Caco-2 (cell line): ENCODE measurements at regions not wholly inside any gene's neighbourhood (a gene's known extent, or its start where the extent isn't known, plus 50 kb on each side); places are given as distances from the start of the nearest gene placed in this dataset.

Source experiments
- BruUV-seq: library from RNA; stranded (reverse); fragments of 400-500 nt; replicated peaks from 2 replicates; lab custom pipeline; 2021; lab: Mats Ljungman, UMichigan
- CTCF ChIA-PET: fragments of 300-600 bp; sonication (Branson Sonifier 250); formaldehyde crosslinking; loops from one replicate; lab custom pipeline; 2022; ENCODE audit warnings: antibody characterized with exemption; lab: Charles Lee
- POLR2A ChIA-PET: fragments of 300-600 bp; sonication (Branson Sonifier 250); formaldehyde crosslinking; loops from one replicate; lab custom pipeline; 2022; ENCODE audit warnings: antibody characterized with exemption; lab: Charles Lee
- DNase-seq, 2 experiments: peaks; one replicate each; pipeline versions ENCODE4 v3.0.0 to v3.0.0-alpha.2; 2020 to 2022
- H3K27me3 ChIP-seq: replicated peaks from 2 replicates; pipeline ENCODE4 v1.6.0; 2011; ENCODE audit warnings: low read length; ENCODE audit not compliant: control insufficient read depth, insufficient read depth
- H3K36me3 ChIP-seq: 2 replicates; pipeline ENCODE4 v1.5.1; 2011; ENCODE audit warnings: low read length; ENCODE audit not compliant: control insufficient read depth, insufficient read depth
- H3K4me1 ChIP-seq: fragments of 250-450 bp; sonication (Bioruptor Pico); 2 replicates; pipeline ENCODE4 v1.5.1; 2020; ENCODE audit warnings: mild to moderate bottlenecking
- H3K4me3 ChIP-seq: 2 replicates; pipeline ENCODE4 v1.5.1; 2011; ENCODE audit warnings: low read depth, mild to moderate bottlenecking, control low read depth, low read length
- H3K9me3 ChIP-seq: fragments of 250-450 bp; sonication (Bioruptor Pico); 2 replicates; pipeline ENCODE4 v1.5.1; 2020; ENCODE audit warnings: mild to moderate bottlenecking, moderate library complexity
- H3K27ac Mint-ChIP-seq: one replicate; pipeline ENCODE4 v1.8.0; 2022; ENCODE audit warnings: mixed read lengths; ENCODE audit not compliant: unreplicated experiment
- H3K27me3 Mint-ChIP-seq: one replicate; pipeline ENCODE4 v1.8.0; 2022; ENCODE audit warnings: mixed read lengths; ENCODE audit not compliant: insufficient read depth, unreplicated experiment
- H3K36me3 Mint-ChIP-seq: one replicate; pipeline ENCODE4 v1.8.0; 2022; ENCODE audit warnings: mild to moderate bottlenecking, mixed read lengths; ENCODE audit not compliant: insufficient read depth, unreplicated experiment
- H3K4me1 Mint-ChIP-seq: one replicate; pipeline ENCODE4 v1.8.0; 2022; ENCODE audit warnings: low read depth, mixed read lengths; ENCODE audit not compliant: unreplicated experiment
- H3K4me3 Mint-ChIP-seq: one replicate; pipeline ENCODE4 v1.8.0; 2022; ENCODE audit warnings: mild to moderate bottlenecking, moderate library complexity, mixed read lengths; ENCODE audit not compliant: unreplicated experiment
- H3K9me3 Mint-ChIP-seq: one replicate; pipeline ENCODE4 v1.8.0; 2022; ENCODE audit warnings: mixed read lengths; ENCODE audit not compliant: unreplicated experiment
- CTCF ChIP-seq, 2 experiments: fragments of 200-600 bp in 1 of 2; IDR thresholded peaks; 1 replicate in 1 of 2; 2 replicates in 1 of 2; pipeline versions ENCODE4 v1.5.1 to v1.8.0; 2011 to 2022; ENCODE audit warnings: antibody characterized with exemption in 1 of 2, control low read depth in 1 of 2, inconsistent platforms in 1 of 2, low read depth in 1 of 2, low read length in 1 of 2, mild to moderate bottlenecking in 1 of 2, moderate library complexity in 1 of 2; ENCODE audit not compliant: insufficient read depth in 1 of 2, severe bottlenecking in 1 of 2, unreplicated experiment in 1 of 2
- intact Hi-C: fragments of 100-400 bp; cut with micrococcal nuclease; formaldehyde crosslinking; loops from one replicate; pipeline ENCODE4 v1.10.0; 2022; ENCODE audit not compliant: unreplicated experiment

DNA sequence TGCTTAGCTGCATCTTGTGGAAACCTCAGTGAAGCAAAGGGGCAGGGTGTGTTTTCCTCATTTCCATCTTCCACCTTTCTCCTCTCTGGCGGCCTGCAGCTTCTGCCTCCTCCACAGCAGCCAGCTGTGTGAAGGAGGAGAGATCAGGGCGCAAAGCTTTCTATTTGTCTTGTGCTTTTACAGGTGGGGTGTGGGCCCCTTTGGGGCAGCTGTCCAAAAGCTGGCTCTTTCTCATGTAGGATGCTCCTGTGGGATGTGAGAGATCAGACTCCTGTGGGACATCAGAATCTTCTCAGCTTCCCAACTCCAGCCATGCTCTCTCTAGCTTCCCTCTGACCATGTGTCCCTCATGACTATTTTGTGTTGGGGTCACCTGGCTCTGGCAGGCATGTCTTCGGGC lies 227.1 kb downstream of the MID1 start:
- no peak for TF ChIP-seq CTCF (IDR thresholded peaks at IDR 0.05; ENCODE audit: insufficient read depth in 1 of 2, low read depth in 1 of 2, low read length in 1 of 2, severe bottlenecking in 1 of 2, unreplicated experiment in 1 of 2)
- DNase-seq = no peak
- no peak overlapping the region for H3K27ac Mint-ChIP-seq
- H3K27me3 ChIP-seq = no peaks in the 10 kb centered on the region
- no TSS peak for BruUV-seq
- no peak overlapping the region for H3K4me3 ChIP-seq
- peaks cover 8% of the 10 kb centered on the region for H3K27me3 Mint-ChIP-seq
- intact Hi-C loops = no loop called here
- no peaks in the 10 kb centered on the region for H3K36me3 ChIP-seq
- H3K36me3 Mint-ChIP-seq = no peaks in the 10 kb centered on the region
- no peaks in the 10 kb centered on the region for H3K4me1 ChIP-seq
- H3K9me3 Mint-ChIP-seq = no peaks in the 10 kb centered on the region
- CTCF ChIA-PET = no interaction called here
- no peaks in the 10 kb centered on the region for H3K9me3 ChIP-seq
- H3K4me3 Mint-ChIP-seq = no peak overlapping the region
- POLR2A ChIA-PET = interaction anchor here (0.6 kb wide), 1 partner anchor 43 kb away, joined by 4 read pairs; no protein-coding TSS in a partner anchor
- peaks cover 6% of the 10 kb centered on the region for H3K4me1 Mint-ChIP-seq

DNA sequence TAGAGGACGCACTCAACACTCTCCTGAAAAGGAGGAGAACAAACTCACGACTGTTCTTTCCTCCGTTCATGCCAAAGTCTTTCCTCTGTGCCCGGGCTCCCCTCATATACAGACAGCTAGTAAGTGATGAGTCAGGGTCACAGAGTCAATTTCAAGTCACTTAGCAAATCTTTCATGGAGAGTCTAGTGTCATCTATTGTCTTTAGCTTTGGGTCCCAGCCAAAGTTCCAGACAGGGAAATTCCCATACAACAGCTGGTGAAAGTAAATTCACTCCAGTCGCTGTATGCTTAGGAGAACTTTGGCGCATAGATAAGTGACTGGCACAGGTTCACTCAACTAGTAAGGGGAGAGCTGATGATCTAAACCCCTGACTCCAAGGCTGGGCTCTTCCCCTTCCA lies 226.5 kb downstream of the MID1 start:
- no peaks in the 10 kb centered on the region for H3K9me3 Mint-ChIP-seq
- intact Hi-C loops = no loop called here
- peaks cover 6% of the 10 kb centered on the region for H3K4me1 Mint-ChIP-seq
- ChIA-PET CTCF (no interaction called here), POLR2A (interaction anchor here (0.6 kb wide), 1 partner anchor 44 kb away, joined by 4 read pairs; no protein-coding TSS in a partner anchor)
- H3K4me1 ChIP-seq = no peaks in the 10 kb centered on the region
- no peak for DNase-seq
- no peak for TF ChIP-seq CTCF (IDR thresholded peaks at IDR 0.05; ENCODE audit: insufficient read depth in 1 of 2, low read depth in 1 of 2, low read length in 1 of 2, severe bottlenecking in 1 of 2, unreplicated experiment in 1 of 2)
- H3K4me3 Mint-ChIP-seq = no peak overlapping the region
- H3K9me3 ChIP-seq = no peaks in the 10 kb centered on the region
- H3K4me3 ChIP-seq = no peak overlapping the region
- BruUV-seq = no TSS peak
- H3K27ac Mint-ChIP-seq = no peak overlapping the region
- no peaks in the 10 kb centered on the region for H3K36me3 Mint-ChIP-seq
- peaks cover 6% of the 10 kb centered on the region for H3K27me3 Mint-ChIP-seq
- H3K27me3 ChIP-seq = no peaks in the 10 kb centered on the region
- H3K36me3 ChIP-seq = no peaks in the 10 kb centered on the region

DNA sequence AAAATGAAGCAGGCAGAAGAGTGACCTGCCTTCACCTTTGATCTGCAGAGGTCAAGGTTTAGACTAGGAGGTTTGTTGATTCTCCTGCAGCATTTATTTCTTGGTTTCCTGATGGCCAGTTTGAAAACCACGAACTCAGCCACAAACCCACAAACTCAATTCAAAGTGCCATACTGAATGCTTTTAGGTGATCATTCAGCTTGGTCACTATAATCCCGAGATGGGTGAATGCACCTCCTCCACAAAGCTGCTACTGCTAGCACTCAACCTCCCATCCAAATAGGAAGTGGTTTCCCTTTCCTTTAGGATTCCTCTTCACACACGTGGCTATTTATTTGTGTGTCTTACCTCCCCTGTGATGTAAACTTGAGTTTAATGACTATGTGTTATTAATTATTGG lies 225.2 kb downstream of the MID1 start:
- BruUV-seq = no TSS peak
- Histone ChIP-seq H3K9me3 (no peaks in the 10 kb centered on the region), H3K36me3 (no peaks in the 10 kb centered on the region), H3K27me3 (no peaks in the 10 kb centered on the region), H3K4me1 (no peaks in the 10 kb centered on the region), H3K4me3 (no peak overlapping the region)
- no peak for TF ChIP-seq CTCF (IDR thresholded peaks at IDR 0.05; ENCODE audit: insufficient read depth in 1 of 2, low read depth in 1 of 2, low read length in 1 of 2, severe bottlenecking in 1 of 2, unreplicated experiment in 1 of 2)
- no peak overlapping the region for H3K4me3 Mint-ChIP-seq
- POLR2A ChIA-PET = no interaction called here
- no peaks in the 10 kb centered on the region for H3K9me3 Mint-ChIP-seq
- CTCF ChIA-PET = no interaction called here
- intact Hi-C loops = no loop called here
- H3K27me3 Mint-ChIP-seq = peaks cover 6% of the 10 kb centered on the region
- peaks cover 6% of the 10 kb centered on the region for H3K4me1 Mint-ChIP-seq
- no peak overlapping the region for H3K27ac Mint-ChIP-seq
- DNase-seq = no peak
- H3K36me3 Mint-ChIP-seq = no peaks in the 10 kb centered on the region
